Subcutaneous abdominal adipose tissue (tissue), 5 donors: ENCODE measurements at regions not wholly inside any gene's neighbourhood (a gene's known extent, or its start where the extent isn't known, plus 50 kb on each side); places are given as distances from the start of the nearest gene placed in this dataset.
"Not testable (repeated sequence)": the region's sequence is repeated elsewhere in the genome, so short reads cannot be mapped to it uniquely, and the experiment has no call there.

Source experiments
- H3K27ac ChIP-seq: one replicate; pipeline ENCODE4 v1.7.0; 2013; ENCODE audit warnings: low read depth, mild to moderate bottlenecking, inconsistent platforms, low read length, moderate library complexity
- H3K27me3 ChIP-seq, 5 donors: one replicate each; pipeline ENCODE4 v1.7.0; 2013; ENCODE audit warnings: low read length in 5 of 5, inconsistent platforms in 1 of 5; ENCODE audit not compliant: control insufficient read depth in 5 of 5, insufficient read depth in 4 of 5
- H3K36me3 ChIP-seq, 5 donors: one replicate each; pipeline ENCODE4 v1.7.0; 2013; ENCODE audit warnings: low read length in 5 of 5; ENCODE audit not compliant: control insufficient read depth in 5 of 5, insufficient read depth in 5 of 5
- H3K4me1 ChIP-seq, 5 donors: one replicate each; pipeline ENCODE4 v1.7.0; 2013; ENCODE audit warnings: low read length in 5 of 5, mild to moderate bottlenecking in 3 of 5, moderate library complexity in 1 of 5; ENCODE audit not compliant: control insufficient read depth in 5 of 5, insufficient read depth in 5 of 5
- H3K4me3 ChIP-seq, 5 donors: one replicate each; pipeline ENCODE4 v1.7.0; 2013; ENCODE audit warnings: low read length in 5 of 5, low read depth in 1 of 5
- H3K9ac ChIP-seq, 5 donors: one replicate each; pipeline ENCODE4 v1.7.0; 2013; ENCODE audit warnings: low read length in 5 of 5, mild to moderate bottlenecking in 4 of 5, moderate library complexity in 3 of 5
- H3K9me3 ChIP-seq, 5 donors: one replicate each; pipeline ENCODE4 v1.7.0; 2013; ENCODE audit warnings: low read length in 5 of 5; ENCODE audit not compliant: control insufficient read depth in 5 of 5
- donor health status: healthy.
- donor health status: healthy.
- donor health status: healthy.
- donor health status: healthy.
- donor health status: healthy.

DNA sequence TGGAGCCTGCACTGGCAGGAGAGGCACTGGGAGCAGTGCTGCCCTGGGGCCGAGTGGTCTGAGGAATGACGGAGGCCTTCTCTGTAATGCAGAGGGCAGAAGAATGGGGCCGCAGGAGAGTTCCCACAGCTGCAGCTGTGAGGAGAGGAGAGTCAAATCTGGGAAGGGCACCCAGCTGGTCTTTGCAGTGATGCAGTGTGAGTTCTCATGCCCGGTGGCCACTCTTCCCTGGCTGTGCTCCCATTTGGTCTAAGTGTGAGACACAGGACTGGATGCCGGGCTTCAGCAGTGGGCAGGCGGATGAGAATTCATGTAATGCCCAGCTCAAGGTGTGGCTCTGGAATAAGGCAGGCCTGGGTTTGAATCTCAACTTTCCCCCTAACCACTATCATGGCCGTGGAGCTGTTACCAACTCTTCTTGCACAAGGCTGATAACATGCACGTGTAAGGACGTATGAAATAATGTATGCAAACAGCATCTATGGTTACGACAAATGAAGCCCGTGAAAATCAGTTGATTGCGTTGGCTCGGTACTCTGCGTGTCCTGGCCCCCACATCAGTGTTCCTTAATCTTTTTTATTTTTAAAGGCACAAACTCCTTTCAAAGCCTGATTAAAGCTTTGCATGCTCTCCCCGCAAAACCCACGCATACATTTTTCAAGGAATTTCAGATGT lies 71.6 kb downstream of the ACKR3 start:
- Histone ChIP-seq H3K9me3 (peaks cover 0 to 8% (median 4%) of the 10 kb centered on the region in 5 donors), H3K27ac (peak overlapping the region; percentile 90), H3K9ac (peak overlapping the region in 2 of 5 donors; percentile 3 to 58)

DNA sequence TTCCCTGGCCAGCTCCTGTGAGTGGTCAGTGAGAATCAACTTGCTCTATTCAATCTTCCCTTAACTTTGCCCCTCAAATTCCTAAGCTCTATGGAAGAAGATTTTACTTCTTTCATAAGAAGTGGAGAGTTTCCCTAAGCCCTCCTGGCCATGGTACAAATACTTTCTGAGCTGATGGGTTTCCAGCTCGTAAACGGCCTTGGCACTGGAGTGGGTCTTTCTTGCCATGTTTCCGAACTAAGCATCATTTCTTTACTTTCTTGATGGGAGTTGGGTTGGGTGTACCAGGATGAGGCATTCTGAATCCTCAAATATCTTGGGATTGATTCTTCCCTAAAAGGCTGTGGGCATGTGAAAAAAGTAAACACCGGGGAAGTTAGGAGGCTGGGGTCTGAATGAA lies 72.5 kb downstream of the ACKR3 start:
- Histone ChIP-seq H3K9ac (peak overlapping the region in 3 of 5 donors; percentile 41 to 58 (median 57)), H3K4me1 (peaks cover 16 to 46% (median 23%) of the 10 kb centered on the region in 5 donors), H3K27ac (peak overlapping the region; percentile 90), H3K36me3 (no peaks in the 10 kb centered on the region), H3K27me3 (no peaks in the 10 kb centered on the region), H3K4me3 (no peak overlapping the region), H3K9me3 (peaks cover 0 to 8% (median 4%) of the 10 kb centered on the region in 5 donors)

More for the DNA sequence above, 71.6 kb downstream of the ACKR3 start:
- no peaks in the 10 kb centered on the region for H3K27me3 ChIP-seq
- peaks cover 16 to 46% (median 23%) of the 10 kb centered on the region in 5 donors for H3K4me1 ChIP-seq
- no peaks in the 10 kb centered on the region for H3K36me3 ChIP-seq
- H3K4me3 ChIP-seq, result no peak overlapping the region

DNA sequence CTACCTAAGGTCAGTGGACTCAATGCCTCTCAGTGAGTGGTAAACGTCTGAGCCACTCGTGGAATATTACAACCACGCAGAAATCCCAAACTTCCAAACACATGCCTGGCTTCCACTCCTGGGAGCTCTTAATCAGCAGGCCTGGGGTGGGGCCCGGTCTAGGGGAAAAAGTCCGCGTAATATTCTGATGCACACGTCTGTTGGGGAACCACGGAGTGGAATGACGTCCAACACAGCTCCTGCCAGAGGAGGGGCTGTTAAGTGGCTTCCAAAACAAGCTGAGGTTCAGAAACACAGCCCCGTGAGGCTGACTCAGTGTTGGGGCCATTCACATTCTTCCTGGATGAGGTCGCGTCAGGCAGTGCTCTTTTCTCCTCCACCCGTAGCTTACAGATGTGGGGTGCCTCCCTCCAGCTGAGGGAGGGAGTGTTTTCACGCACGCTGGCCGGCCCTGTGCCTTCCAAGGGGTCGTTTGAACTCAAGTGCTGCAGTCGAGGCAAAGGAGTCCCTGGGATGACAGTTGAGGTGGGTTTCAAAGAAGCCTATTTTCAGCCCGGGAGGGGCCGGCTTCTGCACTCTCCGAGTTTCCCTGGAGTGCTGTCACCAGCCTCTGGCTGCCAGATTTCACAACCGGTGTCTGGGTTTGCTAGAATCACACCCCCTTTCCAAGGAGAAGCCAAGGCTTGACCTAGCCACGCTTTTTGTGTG lies 73.1 kb downstream of the ACKR3 start:
- Histone ChIP-seq H3K27ac (peak overlapping the region; percentile 90), H3K4me1 (peaks cover 16 to 44% (median 23%) of the 10 kb centered on the region in 5 donors), H3K27me3 (no peaks in the 10 kb centered on the region), H3K9me3 (peaks cover 0 to 8% (median 4%) of the 10 kb centered on the region in 5 donors), H3K9ac (peak overlapping the region in 4 of 5 donors; percentile 42 to 77 (median 64)), H3K4me3 (peak overlapping the region in 3 of 5 donors; percentile 8 to 58 (median 44)), H3K36me3 (no peaks in the 10 kb centered on the region)

DNA sequence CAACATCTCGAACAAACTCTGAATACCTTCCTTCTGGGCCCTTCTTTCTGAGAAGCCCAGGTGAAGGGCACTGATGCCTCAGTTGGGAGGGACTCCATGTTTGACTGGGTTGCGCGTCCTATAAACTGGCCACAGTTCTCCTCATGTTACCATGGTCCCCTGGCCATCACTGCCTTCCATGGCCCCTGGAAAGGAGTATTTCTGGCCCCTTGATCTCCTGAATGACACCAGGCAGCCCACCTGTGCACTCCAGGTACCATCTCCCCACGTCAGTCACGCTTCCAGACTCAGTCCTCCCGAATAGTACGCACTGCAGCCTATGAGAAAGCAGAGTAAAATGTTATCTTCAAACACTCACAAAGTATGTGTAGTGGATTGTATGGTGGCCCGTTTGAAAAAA lies 73.9 kb downstream of the ACKR3 start:
- H3K27me3 ChIP-seq, result no peaks in the 10 kb centered on the region
- peak overlapping the region in 1 of 5 donors; percentile 44 for H3K4me3 ChIP-seq
- H3K27ac ChIP-seq, result peak overlapping the region; percentile 90
- peaks cover 16 to 40% (median 23%) of the 10 kb centered on the region in 5 donors for H3K4me1 ChIP-seq
- H3K36me3 ChIP-seq, result no peaks in the 10 kb centered on the region
- H3K9ac ChIP-seq, result peak overlapping the region in 2 of 5 donors; percentile 42 to 77
- peaks cover 0 to 8% (median 4%) of the 10 kb centered on the region in 5 donors for H3K9me3 ChIP-seq

GRCh38 chr2:236644067-236644466 lies 74.4 kb downstream of the ACKR3 start:
- peaks cover 0 to 8% (median 4%) of the 10 kb centered on the region in 5 donors for H3K9me3 ChIP-seq
- no peaks in the 10 kb centered on the region for H3K27me3 ChIP-seq
- H3K4me3 ChIP-seq, result no peak overlapping the region
- H3K9ac ChIP-seq, result no peak overlapping the region
- peaks cover 16 to 40% (median 23%) of the 10 kb centered on the region in 5 donors for H3K4me1 ChIP-seq
- H3K27ac ChIP-seq, result no peak overlapping the region
- H3K36me3 ChIP-seq, result no peaks in the 10 kb centered on the region

DNA sequence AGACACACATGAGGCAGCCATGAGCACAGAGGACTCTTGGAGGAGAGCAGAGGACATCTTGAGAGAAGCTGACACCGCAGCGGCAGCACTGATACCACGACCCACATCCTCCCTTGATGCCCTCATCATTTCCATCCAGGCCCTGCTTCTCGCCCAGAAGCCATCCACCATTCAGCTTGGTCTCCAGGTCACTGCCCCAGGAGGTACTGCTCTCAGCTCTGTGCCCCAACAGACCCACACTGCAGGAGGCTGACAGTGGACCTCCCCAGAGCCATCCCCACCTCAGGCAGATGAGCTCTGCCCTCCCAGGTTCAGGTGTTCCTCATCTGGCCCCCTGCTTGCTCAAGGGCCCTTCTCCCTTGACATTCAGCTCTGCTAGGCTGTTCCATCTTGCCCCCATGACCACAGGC lies 74.9 kb downstream of the ACKR3 start:
- Histone ChIP-seq H3K9me3 (peaks cover under 1 to 9% (median 4%) of the 10 kb centered on the region in 5 donors), H3K4me1 (peaks cover 16 to 35% (median 23%) of the 10 kb centered on the region in 5 donors), H3K4me3 (no peak overlapping the region), H3K27ac (no peak overlapping the region), H3K9ac (no peak overlapping the region), H3K36me3 (no peaks in the 10 kb centered on the region), H3K27me3 (no peaks in the 10 kb centered on the region)

GRCh38 chr2:236645141-236645540 lies 75.5 kb downstream of the ACKR3 start:
- not testable (repeated sequence) for H3K27ac ChIP-seq, H3K9ac ChIP-seq

DNA sequence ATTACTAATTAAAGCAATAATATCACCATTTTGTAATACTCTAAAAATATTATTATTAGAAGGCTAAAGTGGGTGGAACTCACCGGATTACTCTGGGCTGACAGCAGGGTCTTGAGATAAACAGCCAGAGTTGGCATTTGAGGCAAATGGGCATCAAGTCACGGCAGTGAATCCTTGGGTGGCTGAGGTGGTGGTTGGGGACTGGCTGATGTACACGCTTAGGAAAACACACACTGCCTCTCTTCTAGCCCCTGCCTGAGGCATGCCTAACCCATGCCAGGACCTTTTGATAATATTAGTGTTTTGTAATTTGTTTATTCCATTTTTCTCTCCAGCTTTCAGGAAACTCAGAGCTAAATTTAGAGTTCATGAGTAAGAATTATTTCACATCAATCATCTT lies 76.8 kb downstream of the ACKR3 start:
- Histone ChIP-seq H3K4me3 (no peak overlapping the region), H3K27me3 (no peaks in the 10 kb centered on the region), H3K4me1 (peaks cover 6 to 19% (median 12%) of the 10 kb centered on the region in 5 donors), H3K36me3 (no peaks in the 10 kb centered on the region), H3K9me3 (peaks cover 2 to 13% (median 4%) of the 10 kb centered on the region in 5 donors), H3K9ac (no peak overlapping the region), H3K27ac (no peak overlapping the region)

More at GRCh38 chr2:236645141-236645540, 75.5 kb downstream of the ACKR3 start:
- Histone ChIP-seq H3K4me1 (peaks cover 16 to 30% (median 23%) of the 10 kb centered on the region in 5 donors), H3K9me3 (peaks cover 3 to 12% (median 6%) of the 10 kb centered on the region in 5 donors)
- H3K4me3 ChIP-seq, H3K36me3 ChIP-seq, H3K27me3 ChIP-seq: not testable (repeated sequence)

- Histone ChIP-seq H3K27ac (no peak overlapping the region), H3K4me3 (no peak overlapping the region), H3K9ac (no peak overlapping the region), H3K4me1 (peaks cover 5 to 14% (median 7%) of the 10 kb centered on the region in 5 donors), H3K36me3 (no peaks in the 10 kb centered on the region), H3K9me3 (peaks cover 2 to 13% (median 4%) of the 10 kb centered on the region in 5 donors), H3K27me3 (no peaks in the 10 kb centered on the region)
Measured at GRCh38 chr2:236646871-236647270, 77.2 kb downstream of the ACKR3 start.

GRCh38 chr2:236647621-236648020 lies 78.0 kb downstream of the ACKR3 start:
- H3K36me3 ChIP-seq, result no peaks in the 10 kb centered on the region

More at GRCh38 chr2:236647621-236648020, 78.0 kb downstream of the ACKR3 start:
- Histone ChIP-seq H3K27ac (no peak overlapping the region), H3K9ac (no peak overlapping the region), H3K9me3 (peaks cover 2 to 13% (median 4%) of the 10 kb centered on the region in 5 donors), H3K27me3 (no peaks in the 10 kb centered on the region), H3K4me3 (no peak overlapping the region), H3K4me1 (peaks cover under 1 to 12% (median 6%) of the 10 kb centered on the region in 5 donors)
